ENCODE measurements at regions not wholly inside any gene's neighbourhood (a gene's known extent, or its start where the extent isn't known, plus 50 kb on each side); places are given as distances from the start of the nearest gene placed in this dataset.

DNA sequence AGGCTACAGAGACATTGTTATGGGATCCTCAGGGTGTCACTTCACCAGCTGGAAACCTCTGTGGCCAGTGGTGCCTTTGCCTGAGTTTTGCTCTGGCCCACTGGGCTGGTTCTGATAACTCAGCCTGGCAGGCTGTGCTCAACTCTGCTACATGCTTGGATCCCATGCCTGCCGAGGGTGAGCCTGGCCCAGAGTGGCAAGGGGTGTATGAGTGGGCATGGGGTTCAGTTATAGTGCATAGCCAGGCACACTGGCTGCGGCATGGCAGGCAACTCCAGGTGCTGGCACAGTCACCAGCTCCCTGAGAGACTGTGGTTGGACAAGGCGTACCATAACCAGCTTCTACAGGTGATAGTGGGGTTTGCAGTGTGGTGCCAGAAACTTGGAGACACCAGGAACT lies 107.0 kb upstream of the PCDH15 start:
- TF ChIP-seq ZFP30 (CRISPR knock-in tag; IDR thresholded peaks at IDR 0.05) = no peak
- TF ChIP-seq ZNF70 (CRISPR knock-in tag; IDR thresholded peaks at IDR 0.05) = no peak
- no peak for TF ChIP-seq ISL1 (CRISPR knock-in tag; IDR thresholded peaks at IDR 0.05)
- TF ChIP-seq, protein P1, sequence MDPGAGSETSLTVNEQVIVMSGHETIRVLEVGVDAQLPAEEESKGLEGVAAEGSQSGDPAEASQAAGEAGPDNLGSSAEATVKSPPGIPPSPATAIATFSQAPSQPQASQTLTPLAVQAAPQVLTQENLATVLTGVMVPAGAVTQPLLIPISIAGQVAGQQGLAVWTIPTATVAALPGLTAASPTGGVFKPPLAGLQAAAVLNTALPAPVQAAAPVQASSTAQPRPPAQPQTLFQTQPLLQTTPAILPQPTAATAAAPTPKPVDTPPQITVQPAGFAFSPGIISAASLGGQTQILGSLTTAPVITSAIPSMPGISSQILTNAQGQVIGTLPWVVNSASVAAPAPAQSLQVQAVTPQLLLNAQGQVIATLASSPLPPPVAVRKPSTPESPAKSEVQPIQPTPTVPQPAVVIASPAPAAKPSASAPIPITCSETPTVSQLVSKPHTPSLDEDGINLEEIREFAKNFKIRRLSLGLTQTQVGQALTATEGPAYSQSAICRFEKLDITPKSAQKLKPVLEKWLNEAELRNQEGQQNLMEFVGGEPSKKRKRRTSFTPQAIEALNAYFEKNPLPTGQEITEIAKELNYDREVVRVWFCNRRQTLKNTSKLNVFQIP (CRISPR knock-in tag; IDR thresholded peaks at IDR 0.05; ENCODE audit: borderline replicate concordance, low read depth) = no peak
- TF ChIP-seq, protein P2, sequence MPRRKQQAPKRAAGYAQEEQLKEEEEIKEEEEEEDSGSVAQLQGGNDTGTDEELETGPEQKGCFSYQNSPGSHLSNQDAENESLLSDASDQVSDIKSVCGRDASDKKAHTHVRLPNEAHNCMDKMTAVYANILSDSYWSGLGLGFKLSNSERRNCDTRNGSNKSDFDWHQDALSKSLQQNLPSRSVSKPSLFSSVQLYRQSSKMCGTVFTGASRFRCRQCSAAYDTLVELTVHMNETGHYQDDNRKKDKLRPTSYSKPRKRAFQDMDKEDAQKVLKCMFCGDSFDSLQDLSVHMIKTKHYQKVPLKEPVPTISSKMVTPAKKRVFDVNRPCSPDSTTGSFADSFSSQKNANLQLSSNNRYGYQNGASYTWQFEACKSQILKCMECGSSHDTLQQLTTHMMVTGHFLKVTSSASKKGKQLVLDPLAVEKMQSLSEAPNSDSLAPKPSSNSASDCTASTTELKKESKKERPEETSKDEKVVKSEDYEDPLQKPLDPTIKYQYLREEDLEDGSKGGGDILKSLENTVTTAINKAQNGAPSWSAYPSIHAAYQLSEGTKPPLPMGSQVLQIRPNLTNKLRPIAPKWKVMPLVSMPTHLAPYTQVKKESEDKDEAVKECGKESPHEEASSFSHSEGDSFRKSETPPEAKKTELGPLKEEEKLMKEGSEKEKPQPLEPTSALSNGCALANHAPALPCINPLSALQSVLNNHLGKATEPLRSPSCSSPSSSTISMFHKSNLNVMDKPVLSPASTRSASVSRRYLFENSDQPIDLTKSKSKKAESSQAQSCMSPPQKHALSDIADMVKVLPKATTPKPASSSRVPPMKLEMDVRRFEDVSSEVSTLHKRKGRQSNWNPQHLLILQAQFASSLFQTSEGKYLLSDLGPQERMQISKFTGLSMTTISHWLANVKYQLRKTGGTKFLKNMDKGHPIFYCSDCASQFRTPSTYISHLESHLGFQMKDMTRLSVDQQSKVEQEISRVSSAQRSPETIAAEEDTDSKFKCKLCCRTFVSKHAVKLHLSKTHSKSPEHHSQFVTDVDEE (CRISPR knock-in tag; IDR thresholded peaks at IDR 0.05) = no peak
- no peak for TF ChIP-seq RARB (CRISPR knock-in tag; IDR thresholded peaks at IDR 0.05)
- TF ChIP-seq ESRRG (CRISPR knock-in tag; IDR thresholded peaks at IDR 0.05) = no peak
- ATAC-seq = no peak

DNA sequence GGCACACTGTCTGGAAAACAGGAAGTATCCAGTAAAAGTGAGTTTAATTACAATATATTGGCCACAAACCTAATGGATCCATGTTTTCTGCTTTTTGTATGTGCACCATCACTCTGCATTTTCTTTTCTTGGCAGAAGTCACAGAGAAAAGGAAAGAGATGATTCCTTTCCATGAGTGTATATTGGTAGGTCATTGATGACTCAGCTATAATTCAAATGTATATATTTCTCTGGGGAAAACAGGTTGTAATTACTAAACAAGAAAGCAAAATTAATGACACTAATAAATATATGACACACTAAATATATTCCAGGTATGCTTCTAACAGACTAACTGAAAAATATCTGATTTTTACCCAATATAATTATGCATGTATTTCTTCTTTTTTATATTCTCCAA lies 105.9 kb upstream of the PCDH15 start:
- TF ChIP-seq ZNF565 (CRISPR knock-in tag; conservative IDR thresholded peaks at IDR 0.05; ENCODE audit: low read depth) = no peak
- TF ChIP-seq, protein P3, sequence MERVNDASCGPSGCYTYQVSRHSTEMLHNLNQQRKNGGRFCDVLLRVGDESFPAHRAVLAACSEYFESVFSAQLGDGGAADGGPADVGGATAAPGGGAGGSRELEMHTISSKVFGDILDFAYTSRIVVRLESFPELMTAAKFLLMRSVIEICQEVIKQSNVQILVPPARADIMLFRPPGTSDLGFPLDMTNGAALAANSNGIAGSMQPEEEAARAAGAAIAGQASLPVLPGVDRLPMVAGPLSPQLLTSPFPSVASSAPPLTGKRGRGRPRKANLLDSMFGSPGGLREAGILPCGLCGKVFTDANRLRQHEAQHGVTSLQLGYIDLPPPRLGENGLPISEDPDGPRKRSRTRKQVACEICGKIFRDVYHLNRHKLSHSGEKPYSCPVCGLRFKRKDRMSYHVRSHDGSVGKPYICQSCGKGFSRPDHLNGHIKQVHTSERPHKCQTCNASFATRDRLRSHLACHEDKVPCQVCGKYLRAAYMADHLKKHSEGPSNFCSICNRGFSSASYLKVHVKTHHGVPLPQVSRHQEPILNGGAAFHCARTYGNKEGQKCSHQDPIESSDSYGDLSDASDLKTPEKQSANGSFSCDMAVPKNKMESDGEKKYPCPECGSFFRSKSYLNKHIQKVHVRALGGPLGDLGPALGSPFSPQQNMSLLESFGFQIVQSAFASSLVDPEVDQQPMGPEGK (CRISPR knock-in tag; IDR thresholded peaks at IDR 0.05; ENCODE audit: borderline replicate concordance) = no peak
- TF ChIP-seq SNAI2 (CRISPR knock-in tag; IDR thresholded peaks at IDR 0.05) = no peak
- TF ChIP-seq OSR1 (CRISPR knock-in tag; IDR thresholded peaks at IDR 0.05) = no peak
- TF ChIP-seq RARB (CRISPR knock-in tag; IDR thresholded peaks at IDR 0.05) = no peak
- no peak for TF ChIP-seq ZNF70 (CRISPR knock-in tag; IDR thresholded peaks at IDR 0.05)
- TF ChIP-seq, protein P4, sequence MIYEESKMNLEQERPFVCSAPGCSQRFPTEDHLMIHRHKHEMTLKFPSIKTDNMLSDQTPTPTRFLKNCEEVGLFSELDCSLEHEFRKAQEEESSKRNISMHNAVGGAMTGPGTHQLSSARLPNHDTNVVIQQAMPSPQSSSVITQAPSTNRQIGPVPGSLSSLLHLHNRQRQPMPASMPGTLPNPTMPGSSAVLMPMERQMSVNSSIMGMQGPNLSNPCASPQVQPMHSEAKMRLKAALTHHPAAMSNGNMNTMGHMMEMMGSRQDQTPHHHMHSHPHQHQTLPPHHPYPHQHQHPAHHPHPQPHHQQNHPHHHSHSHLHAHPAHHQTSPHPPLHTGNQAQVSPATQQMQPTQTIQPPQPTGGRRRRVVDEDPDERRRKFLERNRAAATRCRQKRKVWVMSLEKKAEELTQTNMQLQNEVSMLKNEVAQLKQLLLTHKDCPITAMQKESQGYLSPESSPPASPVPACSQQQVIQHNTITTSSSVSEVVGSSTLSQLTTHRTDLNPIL (CRISPR knock-in tag; IDR thresholded peaks at IDR 0.05; ENCODE audit: low read depth) = no peak
- no peak for TF ChIP-seq GLIS3 (CRISPR knock-in tag; IDR thresholded peaks at IDR 0.05)
- TF ChIP-seq, protein P5, sequence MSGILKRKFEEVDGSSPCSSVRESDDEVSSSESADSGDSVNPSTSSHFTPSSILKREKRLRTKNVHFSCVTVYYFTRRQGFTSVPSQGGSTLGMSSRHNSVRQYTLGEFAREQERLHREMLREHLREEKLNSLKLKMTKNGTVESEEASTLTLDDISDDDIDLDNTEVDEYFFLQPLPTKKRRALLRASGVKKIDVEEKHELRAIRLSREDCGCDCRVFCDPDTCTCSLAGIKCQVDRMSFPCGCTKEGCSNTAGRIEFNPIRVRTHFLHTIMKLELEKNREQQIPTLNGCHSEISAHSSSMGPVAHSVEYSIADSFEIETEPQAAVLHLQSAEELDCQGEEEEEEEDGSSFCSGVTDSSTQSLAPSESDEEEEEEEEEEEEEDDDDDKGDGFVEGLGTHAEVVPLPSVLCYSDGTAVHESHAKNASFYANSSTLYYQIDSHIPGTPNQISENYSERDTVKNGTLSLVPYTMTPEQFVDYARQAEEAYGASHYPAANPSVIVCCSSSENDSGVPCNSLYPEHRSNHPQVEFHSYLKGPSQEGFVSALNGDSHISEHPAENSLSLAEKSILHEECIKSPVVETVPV (CRISPR knock-in tag; IDR thresholded peaks at IDR 0.05) = no peak
- no peak for TF ChIP-seq BACH2 (CRISPR knock-in tag; IDR thresholded peaks at IDR 0.05; ENCODE audit: borderline replicate concordance)
- TF ChIP-seq, protein P1 (CRISPR knock-in tag; IDR thresholded peaks at IDR 0.05; ENCODE audit: borderline replicate concordance, low read depth) = no peak
- no peak for TF ChIP-seq ZNF8 (CRISPR knock-in tag; IDR thresholded peaks at IDR 0.05)
- no peak for TF ChIP-seq PPARA (CRISPR knock-in tag; IDR thresholded peaks at IDR 0.05; ENCODE audit: borderline replicate concordance)
- TF ChIP-seq ISL1 (CRISPR knock-in tag; IDR thresholded peaks at IDR 0.05) = no peak
- TF ChIP-seq ESRRG (CRISPR knock-in tag; IDR thresholded peaks at IDR 0.05) = no peak
- TF ChIP-seq ZFP30 (CRISPR knock-in tag; IDR thresholded peaks at IDR 0.05) = no peak
- ATAC-seq = no peak

DNA sequence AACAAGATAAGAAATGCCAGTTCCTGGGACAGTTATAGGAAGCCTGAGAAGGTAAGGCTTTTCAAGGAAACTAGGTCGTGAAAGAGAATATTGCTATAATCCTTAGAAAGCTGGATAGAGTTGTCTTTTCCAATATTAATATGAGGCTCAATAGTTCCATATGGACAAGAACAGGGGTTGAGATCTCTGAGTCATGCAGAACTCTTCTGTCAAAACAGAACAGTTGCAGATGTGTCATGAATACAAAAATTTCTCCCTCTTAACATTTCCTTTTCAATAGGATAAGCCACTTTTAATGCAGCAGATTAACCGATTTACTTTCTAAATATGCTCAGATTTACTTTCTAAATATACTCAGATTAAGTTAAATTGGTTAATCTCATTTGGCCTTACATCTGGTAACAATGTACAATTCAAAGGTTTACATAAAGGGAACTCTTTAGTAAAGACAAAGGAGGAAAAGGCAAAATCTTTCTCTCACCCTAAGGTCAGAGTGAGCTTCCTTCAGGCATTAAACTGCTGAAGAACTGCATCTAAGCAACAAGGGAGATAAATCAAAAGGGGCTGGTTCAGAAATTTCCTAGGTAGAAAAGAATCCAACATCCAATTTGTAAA lies 104.7 kb upstream of the PCDH15 start:
- peak; percentile 62; the same call in 2 of the 3 replicates for ATAC-seq
- TF ChIP-seq, protein P2 (CRISPR knock-in tag; IDR thresholded peaks at IDR 0.05) = peak; percentile 55; the same call in 1 of the 2 replicates
- TF ChIP-seq PPARA (CRISPR knock-in tag; IDR thresholded peaks at IDR 0.05; ENCODE audit: borderline replicate concordance) (no peak), TCF4 (CRISPR knock-in tag; IDR thresholded peaks at IDR 0.05; ENCODE audit: borderline replicate concordance) (peak; percentile 73)
